ENCODE measurements at regions not wholly inside any gene's neighbourhood (a gene's known extent, or its start where the extent isn't known, plus 50 kb on each side); places are given as distances from the start of the nearest gene placed in this dataset.

DNA sequence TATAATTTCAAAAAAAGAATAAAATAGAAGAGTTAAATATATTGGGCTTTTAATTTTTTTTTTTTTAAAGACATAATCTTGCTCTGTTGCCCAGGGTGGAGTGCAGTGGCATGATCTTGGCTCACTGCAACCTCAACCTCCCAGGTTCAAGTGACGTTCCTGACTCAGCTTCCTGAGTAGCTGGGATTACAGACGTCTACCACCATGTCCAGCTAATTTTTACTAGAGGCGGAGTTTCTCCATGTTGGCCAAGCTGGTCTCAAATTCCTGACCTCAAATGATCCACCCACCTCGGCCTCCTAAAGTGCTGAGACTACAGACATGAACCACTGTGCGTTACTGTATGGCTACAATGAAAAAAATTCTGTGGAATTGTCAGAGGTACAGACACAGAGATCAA lies 98.1 kb upstream of the RGPD4 start:
- no peaks in the 10 kb centered on the region for H4K20me1 ChIP-seq (ENCODE audit: insufficient read depth)
- peak overlapping the region; percentile 39; the same call in 1 of the 2 replicates for H2AFZ ChIP-seq
- CTCF ChIA-PET = no interaction called here
- no peak overlapping the region for H3K4me3 ChIP-seq
- H3K9me2 ChIP-seq (ENCODE audit: insufficient read depth) = no peaks in the 10 kb centered on the region
- no peaks in the 10 kb centered on the region for H3K4me1 ChIP-seq (replicated peaks; ENCODE audit: insufficient read depth)
- H3K27me3 ChIP-seq (ENCODE audit: insufficient read depth, low read depth) = no peaks in the 10 kb centered on the region
- no peak for DNase-seq
- POLR2A ChIA-PET (ENCODE audit: unreplicated experiment) = no interaction called here
- H3K4me2 ChIP-seq = no peak overlapping the region
- H3K79me2 ChIP-seq (ENCODE audit: low read depth) = no peaks in the 10 kb centered on the region
- no peaks in the 10 kb centered on the region for H3F3A ChIP-seq (ENCODE audit: insufficient read depth, low read depth)
- intact Hi-C loops (cut with micrococcal nuclease; ENCODE audit: unreplicated experiment) = no loop called here
- H3K9me3 ChIP-seq (ENCODE audit: insufficient read depth, low read depth) = no peaks in the 10 kb centered on the region
- H3K36me3 ChIP-seq (ENCODE audit: low read depth) = no peaks in the 10 kb centered on the region
- BruUV-seq (replicated peaks) = no TSS peak
- H3K27ac ChIP-seq = no peak overlapping the region
- TF ChIP-seq, protein P1, sequence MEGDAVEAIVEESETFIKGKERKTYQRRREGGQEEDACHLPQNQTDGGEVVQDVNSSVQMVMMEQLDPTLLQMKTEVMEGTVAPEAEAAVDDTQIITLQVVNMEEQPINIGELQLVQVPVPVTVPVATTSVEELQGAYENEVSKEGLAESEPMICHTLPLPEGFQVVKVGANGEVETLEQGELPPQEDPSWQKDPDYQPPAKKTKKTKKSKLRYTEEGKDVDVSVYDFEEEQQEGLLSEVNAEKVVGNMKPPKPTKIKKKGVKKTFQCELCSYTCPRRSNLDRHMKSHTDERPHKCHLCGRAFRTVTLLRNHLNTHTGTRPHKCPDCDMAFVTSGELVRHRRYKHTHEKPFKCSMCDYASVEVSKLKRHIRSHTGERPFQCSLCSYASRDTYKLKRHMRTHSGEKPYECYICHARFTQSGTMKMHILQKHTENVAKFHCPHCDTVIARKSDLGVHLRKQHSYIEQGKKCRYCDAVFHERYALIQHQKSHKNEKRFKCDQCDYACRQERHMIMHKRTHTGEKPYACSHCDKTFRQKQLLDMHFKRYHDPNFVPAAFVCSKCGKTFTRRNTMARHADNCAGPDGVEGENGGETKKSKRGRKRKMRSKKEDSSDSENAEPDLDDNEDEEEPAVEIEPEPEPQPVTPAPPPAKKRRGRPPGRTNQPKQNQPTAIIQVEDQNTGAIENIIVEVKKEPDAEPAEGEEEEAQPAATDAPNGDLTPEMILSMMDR (conservative IDR thresholded peaks at IDR 0.05) = no peak
- no peak for TF ChIP-seq EZH2 (IDR thresholded peaks at IDR 0.05; ENCODE audit: low read depth)

DNA sequence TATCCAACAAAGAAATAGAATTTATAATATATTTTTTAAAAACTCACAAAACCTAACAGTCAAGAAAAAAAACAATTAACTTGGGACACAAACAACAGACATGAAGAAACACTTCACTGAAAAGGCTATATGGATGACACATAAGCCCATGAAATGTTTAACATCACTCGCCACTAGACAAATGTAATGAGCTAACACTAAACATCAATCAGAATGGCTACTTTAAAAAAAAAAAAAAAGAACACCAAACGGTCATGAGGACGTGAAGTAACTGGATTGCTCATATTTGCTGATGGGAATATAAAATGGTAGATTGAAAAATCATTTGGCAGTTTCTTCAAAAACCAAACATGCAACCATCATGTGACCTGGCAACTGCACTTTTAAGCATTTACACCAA lies 97.3 kb upstream of the RGPD4 start:
- Histone ChIP-seq H3K4me1 (replicated peaks; ENCODE audit: insufficient read depth) (no peaks in the 10 kb centered on the region), H3K36me3 (ENCODE audit: low read depth) (no peaks in the 10 kb centered on the region), H3K27ac (no peak overlapping the region), H4K20me1 (ENCODE audit: insufficient read depth) (no peaks in the 10 kb centered on the region), H3K9me3 (ENCODE audit: insufficient read depth, low read depth) (no peaks in the 10 kb centered on the region), H3K9me2 (ENCODE audit: insufficient read depth) (no peaks in the 10 kb centered on the region), H3K4me2 (no peak overlapping the region), H3K79me2 (ENCODE audit: low read depth) (no peaks in the 10 kb centered on the region), H3K27me3 (ENCODE audit: insufficient read depth, low read depth) (no peaks in the 10 kb centered on the region), H3F3A (ENCODE audit: insufficient read depth, low read depth) (no peaks in the 10 kb centered on the region), H3K4me3 (no peak overlapping the region), H2AFZ (no peak overlapping the region)
- intact Hi-C loops (cut with micrococcal nuclease; ENCODE audit: unreplicated experiment) = no loop called here
- ChIA-PET CTCF (no interaction called here), POLR2A (ENCODE audit: unreplicated experiment) (no interaction called here)
- no peak for DNase-seq
- TF ChIP-seq, protein P1 (conservative IDR thresholded peaks at IDR 0.05) = no peak
- TF ChIP-seq EZH2 (IDR thresholded peaks at IDR 0.05; ENCODE audit: low read depth) = no peak
- no TSS peak for BruUV-seq (replicated peaks)

DNA sequence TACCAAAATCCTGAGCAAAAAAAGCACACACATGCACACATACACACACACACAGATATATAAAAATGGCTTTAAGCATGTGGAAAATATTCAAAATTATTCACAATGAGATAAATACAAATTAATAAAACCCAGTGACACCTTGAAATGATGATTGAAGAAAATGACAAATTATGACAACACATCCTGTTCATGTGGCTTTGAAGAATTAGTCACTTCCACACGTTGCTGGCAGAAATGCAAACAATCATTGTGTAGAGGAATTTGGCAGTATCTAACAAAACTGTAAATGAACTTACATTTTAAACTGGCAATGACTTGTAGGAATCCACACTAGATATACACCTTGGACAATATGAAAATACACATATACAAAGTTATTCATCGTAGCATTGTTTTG lies 95.8 kb upstream of the RGPD4 start:
- H3K4me2 ChIP-seq = no peak overlapping the region
- no peak for DNase-seq
- no peaks in the 10 kb centered on the region for H3K9me3 ChIP-seq (ENCODE audit: insufficient read depth, low read depth)
- intact Hi-C loops (cut with micrococcal nuclease; ENCODE audit: unreplicated experiment) = no loop called here
- no peaks in the 10 kb centered on the region for H3K36me3 ChIP-seq (ENCODE audit: low read depth)
- TF ChIP-seq, protein P1 (conservative IDR thresholded peaks at IDR 0.05) = no peak
- TF ChIP-seq EZH2 (IDR thresholded peaks at IDR 0.05; ENCODE audit: low read depth) = no peak
- no peaks in the 10 kb centered on the region for H4K20me1 ChIP-seq (ENCODE audit: insufficient read depth)
- no peak overlapping the region for H2AFZ ChIP-seq
- no peak overlapping the region for H3K4me3 ChIP-seq
- CTCF ChIA-PET = no interaction called here
- H3K4me1 ChIP-seq (replicated peaks; ENCODE audit: insufficient read depth) = no peaks in the 10 kb centered on the region
- BruUV-seq (replicated peaks) = no TSS peak
- no peaks in the 10 kb centered on the region for H3F3A ChIP-seq (ENCODE audit: insufficient read depth, low read depth)
- no peaks in the 10 kb centered on the region for H3K79me2 ChIP-seq (ENCODE audit: low read depth)
- no peaks in the 10 kb centered on the region for H3K27me3 ChIP-seq (ENCODE audit: insufficient read depth, low read depth)
- H3K27ac ChIP-seq = no peak overlapping the region
- H3K9me2 ChIP-seq (ENCODE audit: insufficient read depth) = no peaks in the 10 kb centered on the region
- POLR2A ChIA-PET (ENCODE audit: unreplicated experiment) = no interaction called here
